T-helper 2 cell (primary cell): ENCODE measurements at regions not wholly inside any gene's neighbourhood (a gene's known extent, or its start where the extent isn't known, plus 50 kb on each side); places are given as distances from the start of the nearest gene placed in this dataset.
"Not testable (repeated sequence)": the region's sequence is repeated elsewhere in the genome, so short reads cannot be mapped to it uniquely, and the experiment has no call there.

Experiments
- DNase-seq, 5 experiments: peaks; one replicate each; pipeline versions ENCODE4 v3.0.0 to v3.0.0-alpha.2; 2012 to 2022

DNA sequence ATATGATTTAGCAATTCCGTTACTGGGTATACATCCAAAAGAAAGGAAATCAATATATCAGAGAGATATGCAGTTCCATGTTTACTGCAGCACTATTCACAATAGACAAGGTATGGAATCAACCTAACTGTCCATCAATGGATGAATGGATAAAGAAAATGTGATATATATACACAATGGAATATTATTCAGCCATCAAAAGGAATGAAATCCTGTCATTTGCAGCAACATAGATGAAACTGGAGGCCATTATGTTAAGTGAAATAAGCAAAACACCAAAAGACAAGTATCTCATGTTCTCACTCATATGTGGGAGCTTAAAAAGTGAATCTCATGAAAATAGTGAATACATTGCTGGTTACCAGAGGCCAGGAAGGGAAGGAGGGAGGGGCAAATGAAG lies 390.8 kb downstream of the ZFHX3 start:
- no peak for DNase-seq

DNA sequence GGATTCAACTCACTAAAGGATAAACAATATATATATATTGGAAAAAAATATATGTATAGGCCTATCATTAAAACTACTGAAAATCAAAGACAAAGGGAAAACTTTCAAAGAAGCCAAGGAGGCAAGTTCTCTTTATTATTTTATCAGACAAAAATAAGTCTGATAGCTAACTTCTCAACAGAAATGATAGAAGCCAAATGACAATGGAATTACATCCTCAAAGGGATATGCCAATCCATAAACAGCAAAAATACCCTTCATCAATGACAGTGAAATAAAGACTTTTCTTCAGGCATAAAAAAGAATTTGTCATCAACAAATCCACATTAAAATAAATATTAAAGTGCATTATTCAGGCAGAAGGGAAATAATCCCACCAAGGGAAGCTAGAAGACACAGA lies 393.4 kb downstream of the ZFHX3 start:
- no peak for DNase-seq

DNA sequence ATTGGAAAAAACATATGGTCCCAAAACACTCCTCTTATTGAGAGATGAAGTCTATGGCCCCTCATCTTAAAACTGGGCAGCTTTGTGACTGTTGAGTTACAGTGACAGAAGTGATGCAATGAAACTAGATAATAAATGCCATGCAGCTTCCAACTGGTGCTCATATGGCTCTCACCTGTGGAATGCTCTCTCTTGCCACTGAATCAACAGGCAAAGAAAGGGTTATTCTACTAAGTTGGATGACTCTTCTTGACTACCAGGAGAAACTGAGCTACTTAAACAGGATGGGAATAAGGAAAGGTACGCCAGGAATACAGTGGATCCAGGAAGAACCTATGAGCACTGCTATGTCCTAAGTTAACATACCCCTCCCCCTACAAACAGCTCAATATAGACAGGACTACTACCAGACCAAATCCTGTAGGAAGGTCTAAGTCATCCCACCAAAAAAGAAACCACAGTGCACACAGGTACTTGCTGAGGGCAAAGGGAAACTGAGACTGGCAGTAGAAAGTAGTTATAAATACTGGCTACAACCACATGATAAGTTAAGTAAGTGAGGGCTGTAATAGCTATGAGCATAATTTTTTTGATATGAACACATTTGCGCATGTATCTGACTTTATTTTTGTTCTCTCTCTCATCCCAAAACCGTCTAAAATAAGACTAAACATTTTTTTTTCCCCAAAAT lies 398.5 kb downstream of the ZFHX3 start:
- no peak for DNase-seq

DNA sequence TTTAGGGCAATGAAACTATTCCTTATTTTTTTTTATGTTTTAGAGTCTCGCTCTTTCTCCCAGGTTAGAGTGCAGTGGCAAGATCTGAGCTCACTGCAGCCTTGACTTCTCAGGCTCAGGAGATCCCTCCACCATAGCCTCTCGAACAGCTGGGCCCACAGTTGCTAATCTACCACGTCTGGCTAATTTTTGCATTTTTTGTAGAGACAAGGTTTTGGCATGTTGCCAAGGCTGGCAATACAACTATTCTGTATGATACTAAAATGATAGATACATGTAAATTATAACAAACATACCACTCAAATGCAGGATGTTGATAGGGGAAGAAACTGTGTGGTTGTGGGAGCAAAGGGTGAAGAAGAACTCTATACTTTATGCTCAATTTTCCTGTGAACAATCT lies 401.3 kb downstream of the ZFHX3 start:
- no peak for DNase-seq

DNA sequence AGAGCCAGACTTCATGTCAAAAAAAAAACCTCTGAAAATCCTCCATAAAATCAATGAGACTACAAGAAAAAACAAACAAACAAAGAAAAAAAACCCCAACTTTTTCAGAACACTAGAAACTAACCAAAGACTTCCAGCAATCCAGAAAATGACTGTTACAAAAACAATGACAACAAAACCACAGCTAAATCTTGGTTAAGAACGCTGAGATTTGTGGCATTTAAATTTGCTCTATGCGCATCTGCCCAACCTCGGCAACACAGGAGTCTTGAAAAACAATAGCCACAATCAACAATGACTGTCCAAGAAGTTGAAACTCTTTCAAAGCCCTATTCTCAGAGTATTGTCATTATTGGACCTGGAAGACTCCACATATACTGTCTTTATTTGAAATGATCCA lies 402.4 kb downstream of the ZFHX3 start:
- no peak for DNase-seq

DNA sequence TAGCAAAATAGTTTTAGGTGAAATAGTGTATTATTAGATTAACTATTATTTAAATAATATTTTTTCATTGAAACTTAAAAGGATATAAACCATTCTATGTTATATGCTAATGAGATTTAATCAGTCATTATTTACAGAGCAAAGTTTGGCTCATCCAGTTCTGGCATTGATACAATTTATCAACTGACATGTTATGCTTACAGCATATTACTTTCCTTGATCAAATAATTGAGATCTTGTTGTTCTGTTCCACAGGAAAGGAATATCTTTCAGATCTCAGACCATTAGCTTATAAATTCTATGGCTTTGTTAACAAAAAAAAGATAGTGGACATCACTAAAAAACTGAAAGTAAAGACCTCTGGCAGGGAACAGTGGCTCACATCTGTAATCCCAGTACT lies 403.0 kb downstream of the ZFHX3 start:
- no peak for DNase-seq

DNA sequence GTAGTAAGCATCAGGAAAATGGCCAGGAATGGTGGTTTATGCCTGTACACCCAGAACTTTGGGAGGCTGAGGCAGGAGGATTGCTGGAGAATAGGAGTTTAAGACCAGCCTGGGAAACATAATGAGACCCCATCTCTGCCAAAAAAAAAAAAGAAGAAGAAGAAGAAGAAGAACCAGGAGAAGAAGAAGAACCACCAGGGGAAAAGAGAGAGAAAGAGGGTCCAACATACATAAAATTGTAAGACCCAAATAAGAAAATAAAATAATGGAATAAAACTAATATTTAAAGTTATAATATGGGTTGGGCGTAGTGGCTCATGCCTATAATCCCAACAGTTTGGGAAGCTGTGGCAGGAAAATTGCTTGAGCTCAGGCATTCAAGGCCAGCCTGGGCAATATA lies 408.4 kb downstream of the ZFHX3 start:
- no peak for DNase-seq

DNA sequence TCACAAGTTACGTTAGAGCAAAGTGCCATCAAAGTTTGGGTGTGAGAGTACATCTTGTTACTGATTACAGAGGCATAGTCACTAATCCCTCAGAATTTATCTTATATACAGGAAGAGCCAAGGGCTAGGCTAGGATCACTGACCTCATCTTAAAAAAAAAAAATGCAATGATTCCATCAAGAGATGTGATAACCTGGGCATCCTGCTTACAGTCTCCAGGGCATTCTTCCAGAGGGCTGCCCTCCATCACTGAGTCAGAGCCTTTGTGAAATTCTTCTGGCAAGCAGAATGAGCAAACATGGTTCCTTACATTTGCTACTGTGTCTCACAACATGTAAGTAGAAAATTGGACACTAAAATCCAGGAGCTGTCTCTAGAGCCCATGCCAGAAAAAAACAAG lies 410.6 kb downstream of the ZFHX3 start:
- no peak for DNase-seq

DNA sequence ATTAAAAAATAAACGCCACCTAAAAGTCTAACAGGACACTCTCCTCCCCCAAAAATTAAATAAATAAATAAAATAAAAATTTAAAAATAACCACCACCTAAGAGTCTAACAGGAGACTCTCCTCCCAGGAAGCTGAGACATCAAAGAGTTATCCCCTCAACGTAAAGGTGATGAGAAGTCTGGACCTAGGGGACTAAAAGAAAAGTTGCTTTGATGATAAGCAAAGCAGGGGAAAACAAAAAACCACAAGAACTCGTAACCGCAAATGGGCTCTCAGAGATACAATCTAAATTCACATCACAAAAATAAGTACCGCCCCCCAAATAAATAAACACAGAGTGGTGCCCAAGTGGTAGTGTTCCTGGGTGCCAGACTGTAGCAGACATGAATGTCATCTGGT lies 412.2 kb downstream of the ZFHX3 start:
- DNase-seq, result peak in 1 of 5 experiments; percentile 15

DNA sequence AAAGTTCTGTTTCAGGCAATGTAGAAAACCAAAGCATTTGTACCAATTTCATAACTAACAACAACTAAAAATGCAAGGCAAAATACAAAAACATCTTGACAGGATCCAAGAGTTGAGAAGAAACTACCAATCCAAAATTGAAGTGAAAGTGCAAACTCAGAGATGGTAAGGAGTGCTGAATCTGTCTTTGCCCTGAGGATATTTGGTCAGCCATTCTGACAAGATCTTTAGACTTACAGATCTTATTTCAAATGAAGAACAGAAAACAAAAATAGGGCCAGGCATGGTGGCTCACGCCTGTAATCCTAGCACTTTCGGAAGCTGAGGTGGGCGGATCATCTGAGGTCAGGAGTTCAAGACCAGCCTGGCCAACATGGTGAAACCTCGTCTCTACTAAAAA lies 412.8 kb downstream of the ZFHX3 start:
- no peak for DNase-seq

DNA sequence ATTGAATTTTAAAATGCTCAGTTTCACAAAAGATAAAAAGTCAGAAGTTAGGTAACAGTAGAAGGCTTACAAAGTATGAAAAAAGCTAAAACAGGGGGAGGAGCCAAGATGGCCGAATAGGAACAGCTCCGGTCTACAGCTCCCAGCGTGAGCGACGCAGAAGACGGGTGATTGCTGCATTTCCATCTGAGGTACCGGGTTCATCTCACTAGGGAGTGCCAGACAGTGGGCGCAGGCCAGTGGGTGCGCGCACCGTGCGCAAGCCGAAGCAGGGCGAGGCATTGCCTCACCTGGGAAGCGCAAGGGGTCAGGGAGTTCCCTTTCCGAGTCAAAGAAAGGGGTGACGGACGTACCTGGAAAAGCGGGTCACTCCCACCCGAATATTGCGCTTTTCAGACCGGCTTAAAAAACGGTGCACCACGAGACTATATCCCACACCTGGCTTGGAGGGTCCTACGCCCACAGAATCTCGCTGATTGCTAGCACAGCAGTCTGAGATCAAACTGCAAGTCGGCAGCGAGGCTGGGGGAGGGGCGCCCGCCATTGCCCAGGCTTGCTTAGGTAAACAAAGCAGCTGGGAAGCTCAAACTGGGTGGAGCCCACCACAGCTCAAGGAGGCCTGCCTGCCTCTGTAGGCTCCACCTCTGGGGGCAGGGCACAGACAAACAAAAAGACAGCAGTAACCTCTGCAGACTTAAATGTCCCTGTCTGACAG lies 420.6 kb downstream of the ZFHX3 start:
- DNase-seq, result not testable (repeated sequence)

DNA sequence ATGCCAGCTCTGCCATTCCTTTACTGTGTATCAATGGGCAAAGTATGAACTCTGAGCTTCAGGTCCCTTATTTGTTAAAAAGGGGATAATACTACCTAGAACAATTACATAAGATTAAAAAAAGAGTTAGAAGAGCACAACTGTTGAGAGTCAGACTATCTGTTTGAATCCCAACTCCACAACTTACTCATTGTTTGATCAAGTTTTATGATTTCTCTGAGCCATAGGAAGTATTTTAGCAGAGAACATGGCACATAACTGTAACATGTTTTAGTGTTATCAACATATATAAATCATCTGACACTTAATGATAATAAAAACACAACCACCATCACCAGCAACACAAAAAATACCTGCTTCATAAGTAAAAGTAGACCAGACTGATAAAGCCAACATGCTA lies 421.3 kb downstream of the ZFHX3 start:
- no peak for DNase-seq

DNA sequence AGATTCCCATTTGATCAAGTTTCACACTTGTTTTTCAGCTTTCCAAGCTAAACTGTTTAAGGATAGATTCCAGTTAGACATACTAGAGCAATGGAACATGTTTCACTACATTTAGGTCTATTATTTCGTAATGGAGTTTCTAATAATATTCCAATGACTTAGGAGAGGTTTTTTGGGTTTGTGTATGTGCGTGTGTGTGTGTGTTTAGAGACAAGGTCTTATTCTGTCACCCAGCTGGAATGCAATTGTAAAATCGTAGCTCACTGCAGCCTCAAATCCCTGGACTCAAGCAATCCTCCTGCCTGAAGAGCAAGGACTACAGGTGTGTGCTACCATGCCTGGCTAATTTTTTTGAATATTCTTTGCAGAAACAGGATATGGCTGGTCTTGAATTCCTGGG lies 426.3 kb downstream of the ZFHX3 start:
- no peak for DNase-seq

DNA sequence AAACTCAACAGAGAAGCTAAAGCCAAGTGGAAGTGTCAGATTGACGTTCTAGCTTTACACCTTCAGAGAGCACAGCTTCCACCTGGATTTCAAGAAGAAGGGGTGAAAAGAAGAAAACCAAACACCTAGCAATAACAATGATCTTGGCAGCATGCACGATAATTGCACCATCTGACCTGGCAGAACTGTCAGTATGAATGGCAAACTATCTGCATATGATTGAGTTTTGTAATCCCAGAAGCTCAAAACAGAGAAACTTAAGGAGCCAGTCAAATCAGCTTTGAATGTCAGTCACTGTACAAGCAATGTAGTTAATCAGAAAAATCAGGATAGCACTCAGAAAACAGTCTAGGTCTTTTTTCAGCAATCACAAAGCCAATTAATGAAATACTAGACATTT lies 427.1 kb downstream of the ZFHX3 start:
- DNase-seq, result no peak

DNA sequence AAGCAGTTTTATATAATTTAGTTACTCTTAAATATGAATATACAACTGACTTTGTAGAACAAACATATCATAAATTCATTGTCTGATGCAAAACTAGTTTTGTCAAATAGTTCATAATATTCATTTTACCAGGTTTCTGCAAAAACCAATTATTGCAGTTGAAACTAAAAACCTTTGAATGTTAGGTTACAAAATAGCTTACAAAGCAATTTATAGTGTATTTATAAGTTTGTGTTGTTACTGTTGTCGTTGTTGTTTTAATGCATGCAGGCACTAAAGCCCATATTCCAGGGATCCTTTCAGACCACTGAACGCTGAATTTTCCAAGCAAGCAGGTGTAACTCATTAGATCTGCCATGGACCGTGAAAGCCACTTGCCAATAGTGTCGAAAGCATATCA lies 427.6 kb downstream of the ZFHX3 start:
- no peak for DNase-seq

DNA sequence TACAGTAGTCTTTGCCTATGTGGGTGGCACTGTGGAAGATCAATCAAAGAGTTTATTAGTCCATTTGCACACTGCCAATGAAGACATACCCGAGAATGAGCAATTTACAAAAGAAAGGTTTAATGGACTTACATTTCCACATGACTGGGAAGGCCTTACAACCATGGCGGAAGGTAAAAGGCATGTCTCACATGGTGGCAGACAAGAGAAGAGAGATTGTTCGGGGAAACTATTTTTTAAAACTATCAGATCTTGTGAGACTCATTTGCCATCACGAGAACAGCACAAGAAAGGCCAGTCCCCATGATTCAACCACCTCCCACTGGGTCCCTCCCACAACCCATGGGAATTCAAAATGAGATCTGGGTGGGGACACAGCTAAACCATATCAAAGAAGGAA lies 432.1 kb downstream of the ZFHX3 start:
- no peak for DNase-seq

DNA sequence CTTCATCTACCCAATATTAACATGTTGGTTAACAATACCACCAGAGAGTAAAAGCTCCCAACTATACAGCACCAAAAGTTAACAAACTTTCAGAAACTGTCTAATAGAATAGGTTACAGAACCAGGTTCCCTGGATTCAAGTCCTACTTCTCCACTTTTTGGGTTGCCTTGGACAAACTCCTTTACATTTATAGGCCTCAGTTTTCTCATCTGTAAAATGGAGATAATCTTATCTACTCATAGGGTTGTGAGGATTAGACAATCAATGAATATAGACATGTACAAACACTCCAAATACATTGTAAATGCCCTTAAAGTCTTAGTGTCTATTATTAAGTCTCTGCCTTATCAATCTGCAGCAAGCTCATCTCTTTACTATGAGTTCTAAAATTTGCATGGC lies 435.2 kb downstream of the ZFHX3 start:
- DNase-seq, result no peak

DNA sequence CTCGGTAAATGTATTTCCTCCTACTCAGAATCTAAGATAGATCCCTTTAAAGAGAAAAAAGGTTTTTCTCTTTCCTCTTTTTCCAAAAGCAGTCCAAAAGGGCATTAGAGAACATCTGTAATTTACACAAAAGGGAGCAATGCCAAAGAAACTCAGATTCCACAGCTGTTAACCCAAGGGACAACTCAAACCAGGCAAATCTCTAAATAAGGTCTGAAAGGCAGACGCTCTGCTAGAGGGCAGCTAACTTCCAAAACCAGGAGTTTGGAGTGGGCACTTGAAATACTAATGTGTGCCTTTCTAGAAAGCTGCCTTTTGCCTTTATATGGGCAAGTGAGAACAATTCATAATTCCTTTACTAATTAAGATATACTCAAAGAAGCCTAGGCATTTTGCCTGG lies 435.7 kb downstream of the ZFHX3 start:
- DNase-seq, result no peak

DNA sequence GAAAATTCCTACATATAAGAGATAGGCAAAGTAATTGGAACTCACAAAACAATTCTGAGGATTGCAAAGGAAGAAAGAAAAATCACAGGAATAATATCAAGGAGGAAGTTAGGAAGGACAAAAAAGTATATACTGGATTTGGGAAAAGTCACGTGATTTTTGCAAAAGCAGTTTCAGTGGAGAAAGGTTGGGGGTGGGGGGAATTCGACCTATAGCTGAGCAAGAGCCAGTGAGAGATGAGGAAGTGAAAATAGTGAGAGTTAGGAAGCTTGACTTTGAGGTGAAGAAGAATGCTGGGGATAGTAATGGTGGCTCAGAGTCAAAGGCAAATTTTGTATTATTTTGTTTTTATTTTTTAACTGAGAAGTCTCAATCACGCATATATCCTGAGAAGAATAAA lies 438.0 kb upstream of the PMFBP1 start:
- DNase-seq, result no peak

DNA sequence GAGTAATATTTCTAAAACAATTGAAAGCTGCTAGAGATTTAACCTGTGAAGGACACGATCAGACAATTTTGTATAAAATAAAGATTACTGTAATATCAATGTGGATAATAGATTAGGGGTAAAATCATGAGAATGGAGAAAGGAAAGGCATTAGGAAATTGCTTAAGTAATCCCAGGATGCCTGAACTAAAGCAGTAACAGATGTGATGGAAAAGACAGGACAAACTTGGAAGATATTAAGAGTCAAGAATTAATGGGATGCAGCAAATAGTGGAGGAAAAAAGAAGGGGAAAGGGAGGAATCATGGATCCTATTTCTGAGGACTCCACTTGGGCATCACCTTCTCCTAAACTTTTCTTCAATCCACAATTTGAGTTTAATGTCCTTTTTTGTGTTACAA lies 437.1 kb upstream of the PMFBP1 start:
- no peak for DNase-seq

DNA sequence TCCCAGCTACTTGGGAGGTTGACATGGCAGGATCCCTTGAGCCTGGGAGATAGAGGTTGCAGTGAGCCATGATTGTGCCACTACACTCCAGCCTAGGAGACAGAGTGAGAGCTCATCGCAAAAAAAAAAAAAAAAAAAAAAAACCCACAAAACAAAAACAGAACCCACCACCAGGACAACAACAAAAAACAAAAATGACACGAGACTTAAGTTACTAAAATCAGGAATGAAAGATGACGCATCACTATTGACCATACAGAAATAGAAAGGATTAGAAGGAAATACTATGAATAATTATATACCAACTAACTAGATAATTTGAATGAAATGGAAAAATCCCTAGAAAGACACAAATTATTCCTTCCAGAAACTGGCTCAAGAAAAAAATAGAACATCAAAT lies 432.4 kb upstream of the PMFBP1 start:
- no peak for DNase-seq

DNA sequence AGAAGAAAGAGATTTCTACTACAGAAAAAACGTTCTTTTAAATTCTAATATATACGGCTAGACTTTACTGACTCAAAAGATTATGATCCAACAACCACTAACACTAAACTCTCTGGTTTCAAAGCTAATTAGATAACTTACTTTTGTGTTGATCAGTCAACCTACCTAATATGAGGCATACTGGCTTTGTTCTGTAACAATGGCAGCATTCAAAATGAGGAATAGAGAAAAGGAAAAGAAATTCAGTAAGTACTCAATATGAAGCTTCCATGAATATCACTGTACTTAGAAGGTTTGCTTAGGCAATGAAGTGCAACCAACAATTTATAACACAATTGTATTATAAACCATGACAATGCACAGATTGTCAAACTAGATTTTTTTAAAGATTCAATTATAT lies 430.5 kb upstream of the PMFBP1 start:
- DNase-seq, result no peak

DNA sequence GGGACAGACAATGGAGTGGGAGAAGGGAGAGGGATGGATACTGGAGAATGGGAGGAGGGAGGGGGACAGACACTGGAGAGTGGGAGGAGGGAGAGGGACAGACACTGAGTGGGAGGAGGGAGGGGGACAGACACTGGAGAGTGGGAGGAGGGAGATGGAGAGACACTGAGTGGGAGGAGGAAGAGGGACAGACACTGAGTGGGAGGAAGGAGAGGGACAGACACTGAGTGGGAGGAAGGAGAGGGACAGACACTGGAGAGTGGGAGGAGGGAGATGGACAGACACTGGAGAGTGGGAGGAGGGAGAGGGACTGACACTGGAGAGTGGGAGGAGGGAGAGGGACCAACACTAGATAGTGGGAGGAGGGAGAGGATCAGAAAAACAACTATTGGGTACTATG lies 426.7 kb upstream of the PMFBP1 start:
- DNase-seq, result no peak

DNA sequence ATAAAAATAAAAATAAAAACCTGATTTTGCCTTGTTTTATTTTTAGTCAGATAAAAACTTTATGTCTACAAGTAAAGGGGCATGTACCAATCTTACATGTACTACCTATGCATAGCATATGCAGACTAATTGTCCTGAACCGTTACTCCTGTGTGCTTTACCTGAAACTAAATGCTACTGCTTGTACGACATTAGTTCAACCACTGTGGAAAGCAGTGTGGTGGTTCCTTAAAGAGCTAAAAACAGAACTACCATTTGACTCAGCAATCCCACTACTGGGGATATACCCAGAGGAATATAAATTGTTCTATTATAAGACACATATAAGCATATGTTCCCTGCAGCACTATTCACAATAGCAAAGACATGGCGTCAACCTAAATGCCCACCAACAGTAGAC lies 426.0 kb upstream of the PMFBP1 start:
- DNase-seq, result no peak

DNA sequence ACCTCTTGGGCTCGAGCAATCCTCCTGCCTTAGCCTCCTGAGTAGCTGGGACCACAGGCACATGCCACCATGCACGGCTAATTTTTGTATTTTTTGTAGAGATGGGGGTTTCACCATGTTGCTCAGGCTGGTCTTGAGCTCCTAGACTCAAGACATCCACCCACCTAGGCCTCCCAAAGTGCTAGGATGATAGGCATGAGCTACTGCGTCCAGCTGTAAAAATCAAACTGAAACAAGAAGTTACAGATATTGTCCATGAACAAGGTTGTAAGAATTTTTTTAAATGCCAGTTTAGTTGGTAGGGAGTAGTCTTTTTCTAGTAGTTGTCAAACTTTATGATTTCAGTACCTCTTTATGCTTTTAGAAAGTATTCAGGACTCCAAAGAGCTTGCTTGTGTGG lies 424.4 kb upstream of the PMFBP1 start:
- no peak for DNase-seq
